Kidney tubule cell (primary cell): ENCODE measurements at regions not wholly inside any gene's neighbourhood (a gene's known extent, or its start where the extent isn't known, plus 50 kb on each side); places are given as distances from the start of the nearest gene placed in this dataset.
"Not testable (repeated sequence)": the region's sequence is repeated elsewhere in the genome, so short reads cannot be mapped to it uniquely, and the experiment has no call there.

Experiments used
- DNase-seq: peaks from one replicate; pipeline ENCODE4 v3.0.0-alpha.2; 2018; ENCODE audit warnings: low spot score

DNA sequence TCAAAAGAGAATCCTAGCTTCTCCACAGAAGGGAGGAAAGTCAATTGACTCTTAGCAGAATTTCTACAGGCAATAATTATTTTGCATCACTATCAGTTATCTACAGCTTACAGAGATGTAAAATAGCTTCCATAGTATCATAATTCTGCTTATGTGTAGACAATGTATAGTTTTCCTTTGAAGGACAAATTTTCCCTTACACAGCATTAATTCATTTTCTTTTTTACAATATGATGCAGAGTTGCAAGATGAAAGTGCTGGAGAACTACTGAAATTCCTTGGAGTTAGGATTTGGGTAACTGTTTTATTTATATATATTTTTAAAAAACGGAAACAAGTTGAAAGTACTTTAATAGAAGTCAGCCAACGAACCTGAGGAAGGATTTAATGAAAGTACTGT, 111.0 kb upstream of the CPHXL start:
- DNase-seq = no peak

DNA sequence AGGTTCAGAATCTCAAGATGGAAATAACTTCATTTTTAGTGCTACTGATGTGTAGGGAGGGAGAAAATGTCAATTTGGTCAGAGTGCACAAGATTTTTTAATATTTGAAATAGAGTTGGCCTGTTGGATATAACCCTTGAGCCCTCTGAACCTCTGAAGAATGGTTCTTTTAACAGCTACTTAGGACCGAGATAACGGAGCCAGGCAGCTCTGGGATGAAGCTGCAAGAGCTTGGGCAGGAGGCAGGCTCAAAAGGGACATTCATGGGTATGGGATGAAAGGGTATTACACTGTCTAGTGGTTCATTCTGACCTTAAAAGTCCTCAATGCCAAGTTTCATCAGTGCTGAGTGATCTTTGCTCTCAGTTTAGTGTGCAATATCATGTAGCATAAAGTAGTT, 111.4 kb upstream of the CPHXL start:
- no peak for DNase-seq

DNA sequence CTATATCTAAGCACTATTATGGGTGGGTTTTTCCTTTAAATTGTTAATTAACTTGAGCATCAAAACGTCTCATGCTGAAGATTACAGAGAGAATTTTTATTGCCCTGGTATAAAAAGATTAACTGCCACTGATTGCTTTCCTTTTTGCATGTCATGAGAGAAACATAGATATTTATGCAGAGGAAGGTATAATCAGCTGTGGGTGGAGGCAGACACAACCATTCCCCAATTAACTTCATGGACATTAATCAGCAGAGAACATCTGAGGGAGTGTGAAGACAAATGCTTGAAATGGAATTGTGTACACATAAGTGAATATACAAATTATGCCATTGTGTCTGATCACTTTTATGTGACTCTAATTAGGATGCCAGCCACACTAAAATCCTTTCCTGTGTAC, 115.2 kb upstream of the CPHXL start:
- no peak for DNase-seq

DNA sequence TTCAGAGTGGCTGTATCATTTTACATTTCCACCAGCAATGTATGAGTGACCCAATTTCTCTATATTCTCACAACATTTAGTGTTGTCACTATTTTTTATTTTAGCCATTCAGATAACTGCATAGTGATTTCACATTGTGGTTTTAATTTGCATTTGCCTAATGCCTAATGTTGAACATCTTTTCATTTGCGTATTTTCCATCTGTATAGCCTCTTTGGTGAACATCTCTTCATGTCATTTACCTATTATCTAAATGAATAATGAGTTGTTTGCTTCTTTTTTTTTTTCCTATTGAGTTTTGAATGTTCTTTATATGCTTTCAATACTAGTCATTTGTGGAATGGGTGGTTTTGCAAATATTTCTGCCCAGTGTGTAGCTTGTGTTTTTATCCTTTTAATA, 120.9 kb upstream of the CPHXL start:
- no peak for DNase-seq

DNA sequence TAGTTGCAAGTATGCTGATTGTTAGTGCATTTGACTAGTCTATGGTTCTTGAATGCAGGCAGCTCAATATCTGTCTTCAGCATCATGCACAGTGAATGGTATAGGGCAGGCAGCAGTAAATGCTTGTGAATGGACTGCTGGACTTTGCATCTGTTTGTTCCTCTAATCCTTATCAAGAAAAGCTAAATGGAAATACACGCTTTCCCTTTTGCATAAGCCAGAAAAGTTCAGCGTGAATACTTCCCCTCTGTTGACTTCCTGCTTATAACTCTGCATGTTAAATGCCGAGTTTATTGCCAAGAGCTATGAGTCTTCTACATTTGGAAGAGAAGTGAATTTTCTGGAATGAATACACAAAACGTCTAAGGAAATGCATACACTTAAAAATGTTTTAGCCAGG, 127.9 kb upstream of the CPHXL start:
- no peak for DNase-seq

DNA sequence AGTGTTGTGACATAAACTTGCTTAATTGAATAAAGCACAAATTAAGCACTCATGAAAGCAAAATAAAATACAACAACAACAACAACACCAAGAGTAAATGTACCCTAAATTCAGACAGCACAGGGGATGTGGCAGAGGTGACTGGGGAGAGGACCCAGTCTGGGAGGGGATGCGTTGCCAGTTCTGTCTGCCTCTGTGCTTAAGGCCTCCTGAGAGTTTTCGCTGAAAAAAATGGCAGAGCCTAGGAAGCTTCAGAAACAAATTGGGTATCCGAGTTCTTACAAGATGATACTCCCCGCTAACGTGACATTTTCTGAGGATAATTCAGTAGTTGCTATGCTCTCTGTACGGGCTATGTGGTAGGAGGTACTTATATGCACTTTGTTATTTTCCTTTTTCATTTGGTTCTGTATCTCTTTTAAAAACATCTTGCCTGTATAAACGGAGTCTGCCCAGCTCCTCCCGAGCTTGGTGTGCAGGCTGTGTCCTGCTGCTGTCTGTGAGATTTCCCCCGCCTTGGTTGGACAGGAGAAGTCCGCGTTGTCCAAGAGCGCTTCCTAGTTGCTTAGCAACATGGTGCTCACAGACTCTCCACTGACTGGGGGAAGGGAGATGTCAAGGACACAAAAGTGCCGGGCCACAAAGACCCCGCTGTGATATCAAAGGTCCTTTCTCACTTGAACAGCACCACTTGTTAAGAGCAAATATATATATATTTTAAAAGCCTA, 134.2 kb upstream of the CPHXL start:
- no peak for DNase-seq

DNA sequence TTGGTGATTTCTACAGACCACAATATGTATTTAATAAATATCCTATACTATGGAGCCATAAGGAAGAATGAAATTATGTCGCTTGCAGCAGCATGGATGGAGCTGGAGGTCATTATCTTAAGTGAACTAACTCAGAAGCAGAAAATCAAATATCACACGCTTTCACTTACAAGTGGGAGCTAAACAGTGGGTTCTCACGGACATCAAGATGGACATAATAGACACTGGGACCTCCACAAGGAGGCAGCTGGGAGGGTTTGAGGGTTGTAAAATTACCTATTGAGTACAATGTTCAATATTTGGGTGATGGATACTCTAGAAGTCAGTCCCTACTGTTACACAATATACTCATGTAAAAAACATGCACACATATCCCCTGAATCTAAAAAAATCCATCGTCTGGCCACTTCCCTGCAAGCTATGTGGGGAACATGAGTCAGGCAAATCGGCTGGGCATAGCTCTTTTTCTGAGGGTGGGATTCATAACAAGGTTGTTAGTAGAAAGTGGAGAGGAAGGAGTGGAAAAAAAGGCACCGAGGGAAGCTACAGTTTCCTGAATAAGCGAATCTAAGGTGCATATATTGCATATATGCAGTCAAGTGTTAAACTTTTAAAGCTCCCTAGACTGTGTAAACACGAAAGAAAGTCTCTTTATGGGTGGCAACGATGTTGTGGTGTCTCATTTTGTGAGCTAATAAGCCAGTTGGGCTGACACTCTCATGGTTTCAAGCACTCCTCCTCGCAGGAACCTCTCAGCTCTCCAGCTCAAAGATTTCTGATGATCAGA, 135.2 kb upstream of the CPHXL start:
- DNase-seq = no peak

DNA sequence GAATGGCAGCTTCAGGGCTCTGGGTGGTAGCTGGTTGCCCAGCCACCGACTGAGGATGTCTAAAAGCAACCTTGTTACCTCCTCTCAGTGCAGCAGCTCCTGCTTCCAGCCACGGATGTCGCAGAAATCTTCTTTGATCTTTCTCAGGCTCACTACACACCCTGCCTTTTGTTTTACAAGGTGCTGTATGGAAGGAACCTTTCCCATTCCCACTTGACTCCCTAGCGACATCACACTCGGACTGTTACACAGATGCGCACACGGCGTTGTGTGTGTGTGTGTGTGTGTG, 135.8 kb upstream of the CPHXL start:
- no peak for DNase-seq

DNA sequence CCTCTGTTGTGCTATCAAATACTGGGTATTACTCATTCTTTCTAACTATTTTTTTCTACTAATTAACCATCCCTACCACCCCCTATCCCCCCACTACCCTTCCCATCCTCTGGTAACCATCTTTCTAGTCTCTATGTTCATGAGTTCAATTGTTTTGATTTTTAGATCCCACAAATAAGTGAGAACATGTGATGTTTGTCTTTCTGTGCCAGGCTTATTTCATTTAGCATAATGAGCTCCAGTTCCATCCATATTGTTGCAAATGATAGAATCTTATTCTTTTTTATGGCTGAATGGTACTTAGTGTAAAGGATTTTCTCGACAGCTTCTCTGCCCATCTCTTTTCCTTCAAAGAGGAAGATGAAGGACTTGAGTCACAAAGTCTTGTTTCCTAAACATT, 138.0 kb upstream of the CPHXL start:
- DNase-seq = no peak

DNA sequence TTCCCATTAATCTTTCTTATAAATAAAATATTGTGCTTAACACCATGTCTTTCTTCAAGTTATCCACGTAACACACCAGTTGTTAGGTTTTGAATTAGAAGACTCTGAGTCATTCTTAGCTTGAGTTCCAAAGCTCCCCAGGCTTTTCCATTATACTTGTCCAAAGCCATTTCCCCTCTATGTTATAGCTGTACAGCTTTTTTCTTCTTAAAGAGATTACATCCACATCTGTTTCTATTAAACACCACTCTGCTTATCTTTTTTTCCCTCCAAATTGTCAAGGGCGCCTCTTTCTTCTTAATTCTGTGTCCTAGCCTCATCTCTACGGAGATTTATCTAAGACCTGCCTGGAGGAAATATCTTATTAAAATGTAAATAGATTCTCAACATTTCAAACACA, 139.4 kb upstream of the CPHXL start:
- no peak for DNase-seq

DNA sequence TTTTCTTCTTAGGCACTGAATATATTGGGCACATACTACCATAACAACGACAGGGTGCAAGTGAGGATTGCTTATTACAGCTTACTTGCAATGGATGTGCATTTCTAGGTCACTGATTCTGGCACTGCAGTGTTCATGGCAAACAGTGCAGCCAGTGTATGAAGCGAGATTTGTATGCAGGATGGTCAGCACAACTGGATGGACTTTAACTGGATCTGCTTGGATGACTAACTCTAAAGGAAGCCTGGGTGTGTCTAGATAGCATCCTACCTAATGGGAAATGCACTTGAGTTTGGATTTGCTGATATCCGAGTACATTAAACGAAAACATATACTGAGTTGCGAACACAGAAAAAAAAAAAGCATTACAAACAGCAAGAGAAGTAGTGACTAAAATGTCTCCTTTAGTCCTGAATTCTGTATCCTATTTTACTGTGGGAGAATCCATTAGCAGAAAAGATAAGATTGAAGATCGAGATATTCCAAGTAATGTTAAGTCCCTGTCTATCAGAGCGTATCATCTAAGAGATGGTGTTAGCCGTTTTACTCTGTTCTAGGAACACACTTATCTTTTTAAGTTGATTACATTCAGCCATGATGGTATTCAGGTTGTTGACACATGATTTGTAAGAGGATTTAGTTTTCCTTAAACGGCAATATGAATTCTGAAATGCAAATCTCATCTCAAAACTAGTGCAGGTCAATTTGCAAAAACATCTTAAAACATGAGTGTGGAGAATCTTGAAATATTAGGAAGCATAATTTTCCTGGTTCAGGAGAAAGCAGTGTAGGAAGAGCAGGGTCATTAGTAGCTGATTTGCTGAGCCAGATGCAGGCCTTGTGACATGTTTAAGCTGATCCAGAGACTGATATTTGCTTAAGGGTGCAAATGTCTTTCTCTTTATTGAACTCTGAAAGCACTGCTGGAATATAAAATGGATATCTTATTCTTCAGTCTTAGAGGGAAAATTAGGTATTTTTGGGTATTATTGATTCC, 142.6 kb upstream of the CPHXL start:
- no peak for DNase-seq

DNA sequence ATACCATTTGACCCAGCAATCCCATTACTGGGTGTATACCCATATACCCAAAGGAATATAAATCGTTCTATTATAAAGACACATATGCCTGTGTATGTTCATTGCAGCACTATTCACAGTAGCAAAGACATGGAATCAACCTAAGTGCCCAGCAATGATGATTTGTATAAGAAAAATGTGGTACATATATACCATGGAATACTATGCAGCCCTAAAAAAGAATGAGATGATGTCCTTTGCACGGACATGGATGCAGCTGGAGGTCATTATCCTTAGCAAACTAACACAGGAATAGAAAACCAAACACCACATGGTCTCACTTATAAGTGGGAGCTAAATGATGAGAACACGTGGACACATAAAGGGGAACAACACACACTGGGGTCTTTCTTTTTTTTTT, 155.0 kb upstream of the CPHXL start:
- not testable (repeated sequence) for DNase-seq

DNA sequence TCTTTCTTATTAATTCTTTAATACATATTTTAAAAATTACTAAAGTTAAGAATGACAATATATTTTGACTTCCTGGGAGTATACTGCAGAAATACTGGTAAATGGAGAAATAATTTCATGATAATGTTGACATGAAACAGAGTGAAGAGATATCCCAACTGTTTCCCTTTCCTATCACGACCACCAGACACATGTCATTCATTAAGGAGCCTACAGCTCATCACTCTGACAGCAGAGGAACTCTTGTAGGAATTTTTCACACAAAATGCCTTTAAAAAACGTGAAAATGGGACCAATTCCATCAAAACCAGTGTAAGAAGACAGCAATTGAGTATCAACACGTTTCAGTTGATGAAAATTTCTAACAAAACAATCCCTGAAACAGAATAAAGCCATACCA, 172.9 kb upstream of the CPHXL start:
- no peak for DNase-seq

DNA sequence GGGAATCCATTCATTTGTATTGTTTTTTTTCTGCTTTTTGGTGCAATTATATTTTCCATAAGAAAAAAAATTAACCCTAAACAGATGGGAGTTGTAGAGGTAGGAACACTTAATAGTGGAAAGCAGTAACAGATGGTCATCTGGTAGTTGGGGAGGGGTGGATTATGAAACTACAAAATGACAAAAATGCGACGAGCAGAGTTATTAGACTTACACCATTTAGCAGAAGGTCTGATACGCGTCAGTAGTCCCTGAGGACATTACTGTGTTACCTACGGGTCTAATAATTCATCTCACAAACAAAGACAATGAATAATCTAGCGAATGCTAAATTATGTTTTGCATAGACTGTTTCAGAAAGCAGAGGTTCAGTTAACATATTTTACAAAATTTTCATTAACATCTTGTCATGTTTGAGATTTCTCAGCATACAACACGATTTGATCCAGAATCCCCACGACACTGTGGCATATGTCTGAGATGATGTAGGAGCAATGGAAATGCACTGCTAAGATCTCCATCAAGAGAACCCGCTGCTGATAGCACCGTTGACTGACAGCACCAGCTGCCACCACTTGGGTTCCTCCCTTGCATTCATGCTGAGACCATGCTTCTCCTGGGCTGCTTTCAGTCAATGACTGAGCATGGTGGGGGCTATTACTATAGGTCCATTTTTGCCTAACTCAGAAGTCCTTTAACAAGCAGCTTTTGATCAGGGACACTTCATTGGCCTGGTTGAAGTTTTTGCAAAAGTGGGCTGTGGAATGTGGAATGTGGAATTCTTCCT, 182.2 kb upstream of the CPHXL start:
- DNase-seq = no peak

DNA sequence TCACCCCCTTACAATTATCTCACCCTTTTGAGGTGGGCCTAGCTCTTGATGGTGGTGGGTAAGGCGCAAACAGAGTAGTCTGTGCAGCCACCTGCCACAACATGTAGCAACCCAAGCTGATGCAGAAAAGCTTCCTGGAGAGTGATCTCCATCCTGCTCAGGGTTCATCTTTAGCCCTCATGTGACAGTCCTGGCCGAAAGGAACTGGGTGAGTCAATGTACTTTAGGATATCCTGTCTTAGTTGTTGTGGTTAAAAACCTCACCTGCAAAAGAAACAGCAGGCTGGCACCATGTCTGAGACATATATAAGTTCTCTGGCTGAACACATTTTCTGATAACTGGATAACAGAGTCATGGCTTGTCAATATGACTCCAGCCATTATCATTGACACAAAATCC, 183.5 kb upstream of the CPHXL start:
- DNase-seq = no peak

DNA sequence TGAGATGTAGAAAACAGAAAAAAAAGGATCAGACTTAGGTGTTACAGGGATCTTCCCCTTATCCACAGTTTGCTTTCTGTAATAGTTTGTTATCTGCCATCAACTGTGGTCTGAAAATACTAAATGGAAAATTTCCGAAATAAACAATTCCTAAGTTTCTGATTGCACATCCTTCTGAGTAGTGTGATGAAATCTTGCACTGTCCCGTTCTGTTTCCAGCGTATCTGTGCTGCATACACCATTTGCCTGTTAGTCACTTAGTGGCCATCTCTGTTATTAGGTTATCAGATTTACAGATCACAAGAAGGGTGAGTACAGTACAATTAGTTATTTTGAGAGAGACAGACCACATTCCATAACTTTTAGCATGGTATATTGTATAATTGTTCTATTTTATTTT, 185.6 kb upstream of the CPHXL start:
- no peak for DNase-seq

DNA sequence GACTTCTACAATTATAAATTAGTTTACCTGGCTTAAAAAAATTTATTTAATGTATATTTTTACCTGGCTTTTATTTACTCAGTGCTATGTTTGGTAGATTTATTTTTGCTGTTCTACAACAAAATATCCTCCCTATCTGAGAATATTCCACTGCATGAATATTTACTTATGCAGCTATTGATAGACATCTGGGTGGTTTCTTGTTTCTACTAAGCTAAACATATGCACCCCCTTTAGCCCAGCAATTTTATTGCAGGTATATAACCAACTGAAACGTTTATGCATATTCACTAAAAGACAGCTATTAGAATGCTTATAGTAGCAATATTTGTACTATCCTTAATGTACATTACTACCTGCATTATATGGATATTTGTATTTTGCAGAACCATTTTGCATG, 187.7 kb upstream of the CPHXL start:
- no peak for DNase-seq

DNA sequence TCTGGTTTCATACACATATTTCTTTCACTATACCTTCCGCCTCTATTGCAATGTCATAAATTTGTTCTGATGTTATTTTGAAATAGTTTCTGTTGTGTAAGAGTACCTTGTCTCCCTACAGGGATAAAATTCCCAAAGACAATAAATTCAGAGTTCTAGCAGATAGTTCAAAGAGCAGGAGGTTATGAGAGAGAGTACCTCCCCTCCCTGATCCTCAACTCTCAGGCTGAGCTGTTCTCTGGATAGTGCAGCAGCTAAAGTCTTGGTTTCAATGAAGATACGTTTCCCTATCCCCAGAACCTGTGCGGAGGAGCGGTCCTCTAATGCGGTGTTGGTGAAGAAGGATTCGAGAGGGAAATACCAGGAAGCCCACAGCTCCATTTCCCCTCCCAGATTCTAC, 190.2 kb upstream of the CPHXL start:
- no peak for DNase-seq

DNA sequence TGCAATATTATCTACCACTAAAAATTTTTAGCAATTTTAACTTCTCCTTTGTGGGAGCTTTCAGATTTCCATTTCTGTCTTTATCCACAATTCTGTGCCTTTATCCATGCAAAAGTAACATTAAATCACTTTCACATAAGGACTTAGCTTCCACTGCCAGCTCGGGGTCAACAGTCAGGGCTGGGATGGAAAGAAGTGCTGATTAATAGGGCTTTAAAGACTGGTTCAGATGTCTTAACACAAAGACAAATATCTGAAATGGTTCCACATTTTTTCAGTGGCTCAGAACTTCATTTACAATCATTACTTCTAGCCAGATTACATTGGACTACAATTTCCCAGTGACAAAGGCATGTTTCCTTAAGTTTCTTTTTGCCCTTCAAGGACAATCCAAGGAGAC, 191.8 kb upstream of the CPHXL start:
- DNase-seq = no peak

DNA sequence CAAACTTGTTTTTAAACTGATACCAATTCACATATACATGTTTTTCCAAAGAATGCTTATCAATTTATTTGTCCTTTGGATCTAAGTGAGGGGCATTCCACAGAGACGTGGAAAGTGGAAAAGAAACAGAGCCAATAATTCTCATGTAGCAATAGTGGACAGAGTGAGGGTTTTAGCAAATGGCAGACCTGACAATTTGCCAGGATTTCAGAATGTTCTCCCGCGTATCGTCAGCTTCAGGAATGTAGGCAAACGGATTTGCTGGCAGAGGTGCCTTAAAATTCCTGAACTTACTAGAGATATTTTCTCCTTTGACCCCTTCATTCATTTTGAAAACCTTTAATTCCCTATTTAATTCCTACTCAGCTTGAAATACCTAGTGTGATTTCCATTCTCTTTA, 193.4 kb upstream of the CPHXL start:
- DNase-seq = no peak

DNA sequence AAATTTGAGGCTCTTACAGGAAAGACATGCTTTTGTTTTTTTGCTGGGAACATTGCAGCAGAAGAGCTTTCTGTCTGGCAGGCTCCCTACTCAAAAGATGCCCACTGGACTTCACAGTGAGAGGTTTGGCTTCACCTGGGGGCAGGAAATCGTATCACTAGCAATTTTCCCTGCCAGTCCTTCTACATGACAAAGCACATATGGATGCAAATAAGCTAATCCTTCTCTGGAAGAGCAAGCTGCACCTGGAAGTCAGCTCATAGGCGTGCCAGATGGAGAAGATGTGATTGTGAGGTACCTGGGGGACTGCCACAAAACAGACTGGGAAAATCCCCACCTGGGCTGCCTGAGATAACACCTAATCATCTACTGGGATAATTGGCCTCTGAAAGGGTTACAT, 195.0 kb upstream of the CPHXL start:
- no peak for DNase-seq

DNA sequence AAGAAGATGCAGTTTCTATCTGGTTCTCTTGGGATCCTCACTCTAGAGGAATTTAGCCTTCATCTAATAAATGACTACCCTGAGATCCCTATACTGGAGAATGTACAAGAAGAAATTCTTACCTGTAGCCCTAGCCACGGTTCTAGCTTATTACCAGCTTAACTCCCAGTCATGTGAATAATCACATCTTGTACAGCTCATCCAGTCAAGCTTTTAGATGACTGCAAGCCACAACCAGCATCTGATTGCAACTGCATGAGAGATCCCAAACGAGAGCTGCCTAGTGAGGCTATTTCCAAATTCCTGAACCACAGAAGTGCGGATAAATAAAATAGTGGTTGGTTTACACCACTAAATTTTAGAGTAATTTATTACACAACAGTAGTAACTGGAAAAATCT, 196.0 kb upstream of the CPHXL start:
- no peak for DNase-seq
